OCI-LY7 (cell line): ENCODE measurements at regions not wholly inside any gene's neighbourhood (a gene's known extent, or its start where the extent isn't known, plus 50 kb on each side); places are given as distances from the start of the nearest gene placed in this dataset.

Experiments
- BruUV-seq: library from RNA; stranded (reverse); fragments of 400-500 nt; replicated peaks from 2 replicates; lab custom pipeline; 2021; lab: Mats Ljungman, UMichigan
- CTCF ChIA-PET: fragments of 300-600 bp; sonication (Branson Sonifier 250); formaldehyde crosslinking; loops from one replicate; lab custom pipeline; 2022; ENCODE audit warnings: antibody characterized with exemption; ENCODE audit not compliant: unreplicated experiment; lab: Charles Lee
- POLR2A ChIA-PET: fragments of 300-600 bp; sonication (Branson Sonifier 250); formaldehyde crosslinking; loops from one replicate; lab custom pipeline; 2022; ENCODE audit warnings: antibody characterized with exemption; lab: Charles Lee
- DNase-seq: peaks from one replicate; pipeline ENCODE4 v3.0.0-alpha.2; 2015; ENCODE audit warnings: low spot score
- H2AFZ ChIP-seq: fragments of 200-600 bp; sonication (generic), shearing (Covaris generic); 2 replicates; pipeline ENCODE4 v1.6.1; 2014; ENCODE audit warnings: mild to moderate bottlenecking, antibody characterized with exemption, low read length, moderate library complexity
- H3K27ac ChIP-seq: fragments of 200-600 bp; sonication (generic); 2 replicates; pipeline ENCODE4 v1.5.1; 2014; ENCODE audit warnings: mixed run types, low read depth, mild to moderate bottlenecking, moderate library complexity, low read length, inconsistent platforms; ENCODE audit not compliant: poor library complexity, severe bottlenecking
- H3K36me3 ChIP-seq: fragments of 200-600 bp; sonication (generic); 2 replicates; pipeline ENCODE4 v1.6.1; 2014; ENCODE audit warnings: mild to moderate bottlenecking, antibody characterized with exemption, low read length, moderate library complexity, mixed read lengths; ENCODE audit not compliant: insufficient read depth
- H3K4me1 ChIP-seq: fragments of 200-600 bp; sonication (generic); 2 replicates; pipeline ENCODE4 v1.5.1; 2014; ENCODE audit warnings: mild to moderate bottlenecking, low read length; ENCODE audit not compliant: insufficient read depth, poor library complexity, severe bottlenecking
- H3K4me2 ChIP-seq: fragments of 200-600 bp; sonication (generic); 2 replicates; pipeline ENCODE4 v1.6.1; 2014; ENCODE audit warnings: mild to moderate bottlenecking, low read length
- H3K4me3 ChIP-seq: fragments of 200-600 bp; sonication (generic); 2 replicates; pipeline ENCODE4 v1.5.1; 2014; ENCODE audit warnings: mild to moderate bottlenecking, low read depth, low read length; ENCODE audit not compliant: poor library complexity, severe bottlenecking
- H3K79me2 ChIP-seq: fragments of 200-600 bp; sonication (generic); 2 replicates; pipeline ENCODE4 v1.6.1; 2016; ENCODE audit warnings: low read depth, mild to moderate bottlenecking, low read length, moderate library complexity, mixed read lengths; ENCODE audit not compliant: insufficient read depth
- H3K9me2 ChIP-seq: fragments of 200-600 bp; sonication (generic); 2 replicates; pipeline ENCODE4 v1.6.1; 2016; ENCODE audit warnings: mild to moderate bottlenecking, low read length, mixed read lengths; ENCODE audit not compliant: insufficient read depth
- H3K9me3 ChIP-seq: fragments of 200-600 bp; sonication (generic); 2 replicates; pipeline ENCODE4 v1.6.1; 2014; ENCODE audit warnings: mild to moderate bottlenecking, mixed run types, low read length, mixed read lengths
- H4K20me1 ChIP-seq: fragments of 200-600 bp; sonication (generic); 2 replicates; pipeline ENCODE4 v1.6.1; 2014; ENCODE audit warnings: mild to moderate bottlenecking, antibody characterized with exemption, low read length, moderate library complexity, mixed read lengths; ENCODE audit not compliant: insufficient read depth
- CTCF ChIP-seq: fragments of 200-600 bp; sonication (generic); conservative IDR thresholded peaks from 2 replicates; pipeline ENCODE4 v1.5.1; 2014; ENCODE audit warnings: mild to moderate bottlenecking, antibody characterized with exemption, low read length, moderate library complexity, mixed read lengths
- EZH2phosphoT487 ChIP-seq: fragments of 200-600 bp; sonication (generic); IDR thresholded peaks from 2 replicates; pipeline ENCODE4 v1.6.1; 2018; ENCODE audit warnings: low read depth, borderline replicate concordance, mild to moderate bottlenecking, mixed run types, antibody characterized with exemption, low read length, moderate library complexity, mixed read lengths
- intact Hi-C: fragments of 100-400 bp; cut with micrococcal nuclease; formaldehyde crosslinking; loops from one replicate; pipeline ENCODE4 v1.10.0; 2022; ENCODE audit not compliant: unreplicated experiment

GRCh38 chr5:130529111-130529510 lies 624.8 kb downstream of the CHSY3 start:
- Histone ChIP-seq H3K9me3 (no peaks in the 10 kb centered on the region), H3K4me3 (no peak overlapping the region), H3K36me3 (no peaks in the 10 kb centered on the region), H3K4me1 (no peaks in the 10 kb centered on the region), H4K20me1 (no peaks in the 10 kb centered on the region), H3K79me2 (no peaks in the 10 kb centered on the region), H2AFZ (no peak overlapping the region), H3K9me2 (no peaks in the 10 kb centered on the region), H3K4me2 (no peak overlapping the region), H3K27ac (no peak overlapping the region)
- DNase-seq = no peak
- intact Hi-C loops = no loop called here
- POLR2A ChIA-PET = no interaction called here
- TF ChIP-seq EZH2phosphoT487 (no peak), CTCF (no peak)
- BruUV-seq = no TSS peak
- CTCF ChIA-PET = no interaction called here

- no peak for DNase-seq
- Histone ChIP-seq H4K20me1 (no peaks in the 10 kb centered on the region), H3K9me3 (no peaks in the 10 kb centered on the region), H2AFZ (no peak overlapping the region), H3K4me2 (no peak overlapping the region), H3K4me3 (no peak overlapping the region), H3K36me3 (no peaks in the 10 kb centered on the region), H3K4me1 (no peaks in the 10 kb centered on the region), H3K27ac (no peak overlapping the region), H3K79me2 (no peaks in the 10 kb centered on the region), H3K9me2 (no peaks in the 10 kb centered on the region)
- POLR2A ChIA-PET = no interaction called here
- TF ChIP-seq CTCF = no peak
- TF ChIP-seq EZH2phosphoT487 = no peak
- no TSS peak for BruUV-seq
- CTCF ChIA-PET = no interaction called here
- intact Hi-C loops = no loop called here
Measured at GRCh38 chr5:130528474-130528873, 624.2 kb downstream of the CHSY3 start.

- Histone ChIP-seq H4K20me1 (no peaks in the 10 kb centered on the region), H3K9me3 (no peaks in the 10 kb centered on the region), H3K36me3 (no peaks in the 10 kb centered on the region), H3K79me2 (no peaks in the 10 kb centered on the region), H3K4me1 (no peaks in the 10 kb centered on the region), H3K4me3 (no peak overlapping the region), H3K4me2 (no peak overlapping the region), H3K27ac (no peak overlapping the region), H2AFZ (no peak overlapping the region), H3K9me2 (no peaks in the 10 kb centered on the region)
- no TSS peak for BruUV-seq
- no peak for TF ChIP-seq CTCF
- TF ChIP-seq EZH2phosphoT487 = no peak
- DNase-seq = no peak
- POLR2A ChIA-PET = interaction anchor here (1.3 kb wide), 1 partner anchor 13 kb away, joined by 4 read pairs; no protein-coding TSS in a partner anchor
- intact Hi-C loops = no loop called here
- CTCF ChIA-PET = no interaction called here
Measured at GRCh38 chr5:130526708-130527107, 622.4 kb downstream of the CHSY3 start.
